Hepatocyte (in vitro differentiated cells): ENCODE measurements at regions not wholly inside any gene's neighbourhood (a gene's known extent, or its start where the extent isn't known, plus 50 kb on each side); places are given as distances from the start of the nearest gene placed in this dataset.

ENCODE experiments used
- DNase-seq: peaks from one replicate; pipeline ENCODE4 v3.0.0-alpha.2; 2016; ENCODE audit warnings: low spot score
- H2AFZ ChIP-seq: fragments of 200-600 bp; sonication (generic); 2 replicates; pipeline ENCODE4 v1.6.0; 2016; ENCODE audit warnings: antibody characterized with exemption, mild to moderate bottlenecking
- H3K27ac ChIP-seq: fragments of 200-600 bp; sonication (generic); 2 replicates; pipeline ENCODE4 v1.5.1; 2016; ENCODE audit warnings: mild to moderate bottlenecking
- H3K27me3 ChIP-seq: fragments of 200-600 bp; sonication (generic); 2 replicates; pipeline ENCODE4 v1.6.1; 2016
- H3K36me3 ChIP-seq: fragments of 200-600 bp; sonication (generic); replicated peaks from 2 replicates; pipeline ENCODE4 v1.5.1; 2016; ENCODE audit warnings: low read depth; ENCODE audit not compliant: insufficient read depth
- H3K4me1 ChIP-seq: fragments of 200-600 bp; sonication (generic); 2 replicates; pipeline ENCODE4 v1.5.1; 2016; ENCODE audit warnings: mild to moderate bottlenecking, moderate library complexity; ENCODE audit not compliant: insufficient read depth
- H3K4me2 ChIP-seq: fragments of 200-600 bp; sonication (generic); 2 replicates; pipeline ENCODE4 v1.6.0; 2016
- H3K4me3 ChIP-seq: fragments of 200-600 bp; sonication (generic); 2 replicates; pipeline ENCODE4 v1.5.1; 2016; ENCODE audit warnings: mild to moderate bottlenecking
- H3K79me2 ChIP-seq: fragments of 200-600 bp; sonication (generic); 2 replicates; pipeline ENCODE4 v1.6.0; 2017; ENCODE audit warnings: mild to moderate bottlenecking
- H3K9me2 ChIP-seq: fragments of 200-600 bp; sonication (generic); replicated peaks from 2 replicates; pipeline ENCODE4 v1.6.0; 2017; ENCODE audit warnings: mild to moderate bottlenecking; ENCODE audit not compliant: insufficient read depth
- H3K9me3 ChIP-seq: fragments of 200-600 bp; sonication (generic); 2 replicates; pipeline ENCODE4 v1.5.1; 2016; ENCODE audit warnings: low read depth, mild to moderate bottlenecking
- H4K20me1 ChIP-seq: fragments of 200-600 bp; sonication (generic); 2 replicates; pipeline ENCODE4 v1.6.0; 2016; ENCODE audit warnings: mild to moderate bottlenecking; ENCODE audit not compliant: insufficient read depth, poor library complexity, severe bottlenecking
- CTCF ChIP-seq: fragments of 200-600 bp; sonication (generic); IDR thresholded peaks from 2 replicates; pipeline ENCODE4 v1.5.1; 2016; ENCODE audit warnings: antibody characterized with exemption, mild to moderate bottlenecking; ENCODE audit not compliant: poor library complexity
- EZH2 ChIP-seq: fragments of 200-600 bp; sonication (generic); IDR thresholded peaks from 2 replicates; pipeline ENCODE4 v1.6.1; 2016; ENCODE audit warnings: antibody characterized with exemption, mild to moderate bottlenecking, borderline replicate concordance
- EZH2phosphoT487 ChIP-seq: fragments of 200-600 bp; sonication (generic); IDR thresholded peaks from one replicate; pipeline ENCODE4 v1.6.1; 2018; ENCODE audit warnings: antibody characterized with exemption, mild to moderate bottlenecking, low read depth, moderate library complexity; ENCODE audit not compliant: unreplicated experiment, severe bottlenecking
- WGBS: methylation state at CpG from one replicate; pipeline ENCODE4 v1.1.6; 2016; ENCODE audit warnings: low lambda C conversion rate; ENCODE audit errors: missing lambda C conversion rate; 5-methylcytosine and 5-hydroxymethylcytosine counted together

- DNase-seq, result no peak
- TF ChIP-seq EZH2 (no peak), EZH2phosphoT487 (no peak), CTCF (no peak)
- Histone ChIP-seq H3K4me1 (no peaks in the 10 kb centered on the region), H2AFZ (no peak overlapping the region), H3K27ac (no peak overlapping the region), H3K9me3 (no peaks in the 10 kb centered on the region), H3K4me3 (no peak overlapping the region), H4K20me1 (no peaks in the 10 kb centered on the region), H3K36me3 (no peaks in the 10 kb centered on the region), H3K79me2 (no peaks in the 10 kb centered on the region), H3K9me2 (no peaks in the 10 kb centered on the region), H3K27me3 (no peaks in the 10 kb centered on the region), H3K4me2 (no peak overlapping the region)
- 81% methylated on average over 7 of the region's 7 CpGs for WGBS
Measured at GRCh38 chr9:90724112-90724511, 77.5 kb upstream of the SYK start.

GRCh38 chr9:90722071-90722470 lies 79.4 kb upstream of the DIRAS2 start:
- H3K4me1 ChIP-seq, result no peaks in the 10 kb centered on the region
- no peaks in the 10 kb centered on the region for H3K36me3 ChIP-seq
- DNase-seq, result peak; percentile 16
- no peak overlapping the region for H2AFZ ChIP-seq
- H3K79me2 ChIP-seq, result no peaks in the 10 kb centered on the region
- H3K9me3 ChIP-seq, result no peaks in the 10 kb centered on the region
- TF ChIP-seq EZH2phosphoT487 (no peak), EZH2 (no peak), CTCF (no peak)
- H4K20me1 ChIP-seq, result no peaks in the 10 kb centered on the region
- no peak overlapping the region for H3K27ac ChIP-seq
- H3K9me2 ChIP-seq, result no peaks in the 10 kb centered on the region
- no peak overlapping the region for H3K4me2 ChIP-seq
- WGBS, result 38% methylated on average over 3 of the region's 3 CpGs
- no peak overlapping the region for H3K4me3 ChIP-seq
- no peaks in the 10 kb centered on the region for H3K27me3 ChIP-seq

GRCh38 chr9:90720621-90721265 lies 78.1 kb upstream of the DIRAS2 start:
- H3K27me3 ChIP-seq, result no peaks in the 10 kb centered on the region
- no peaks in the 10 kb centered on the region for H3K9me2 ChIP-seq
- H3K79me2 ChIP-seq, result no peaks in the 10 kb centered on the region
- H3K27ac ChIP-seq, result no peak overlapping the region
- no peak overlapping the region for H3K4me2 ChIP-seq
- no peak for DNase-seq
- WGBS, result 86% methylated on average over 2 of the region's 2 CpGs
- no peak overlapping the region for H3K4me3 ChIP-seq
- H3K9me3 ChIP-seq, result no peaks in the 10 kb centered on the region
- no peaks in the 10 kb centered on the region for H4K20me1 ChIP-seq
- TF ChIP-seq EZH2 (no peak), CTCF (no peak), EZH2phosphoT487 (no peak)
- H2AFZ ChIP-seq, result no peak overlapping the region
- H3K36me3 ChIP-seq, result no peaks in the 10 kb centered on the region
- H3K4me1 ChIP-seq, result no peaks in the 10 kb centered on the region
